AG04450 (cell line): ENCODE measurements at regions not wholly inside any gene's neighbourhood (a gene's known extent, or its start where the extent isn't known, plus 50 kb on each side); places are given as distances from the start of the nearest gene placed in this dataset.

Experiments
- CTCF ChIA-PET: fragments of 300-600, 350-600 bp; formaldehyde crosslinking; extraction: SDS; loops from one replicate; lab custom pipeline; 2022; ENCODE audit warnings: antibody characterized with exemption, inconsistent platforms; lab: Charles Lee
- POLR2A ChIA-PET: fragments of 350-600 bp; formaldehyde crosslinking; extraction: SDS; loops from one replicate; lab custom pipeline; 2021; ENCODE audit warnings: antibody characterized with exemption, inconsistent platforms; lab: Yijun Ruan, JAX
- DNase-seq: peaks from one replicate; pipeline ENCODE4 v3.0.0-alpha.2; 2011; ENCODE audit warnings: low read depth, low spot score
- H3K27ac ChIP-seq: one replicate; pipeline ENCODE4 v1.5.1; 2012; ENCODE audit warnings: low read depth, low read length, control low read depth
- H3K27me3 ChIP-seq: one replicate; pipeline ENCODE4 v1.6.0; 2012; ENCODE audit warnings: low read length; ENCODE audit not compliant: control insufficient read depth, insufficient read depth
- H3K4me3 ChIP-seq: 2 replicates; pipeline ENCODE4 v1.5.1; 2011; ENCODE audit warnings: mild to moderate bottlenecking, low read depth, low read length, control low read depth
- H3K9me3 ChIP-seq: 2 replicates; pipeline ENCODE4 v1.5.1; 2012; ENCODE audit warnings: low read length; ENCODE audit not compliant: control insufficient read depth, insufficient read depth
- CTCF ChIP-seq: IDR thresholded peaks from 2 replicates; pipeline ENCODE4 v1.5.1; 2011; ENCODE audit warnings: low read depth, low read length, control low read depth, inconsistent platforms

GRCh38 chr7:156002362-156003066, 190.3 kb upstream of the SHH start:
- peaks cover 78% of the 10 kb centered on the region for H3K9me3 ChIP-seq
- ChIA-PET CTCF (no interaction called here), POLR2A (no interaction called here)
- DNase-seq: no peak
- H3K4me3 ChIP-seq: no peak overlapping the region
- H3K27ac ChIP-seq: no peak overlapping the region
- no peak for TF ChIP-seq CTCF
- no peaks in the 10 kb centered on the region for H3K27me3 ChIP-seq

- Histone ChIP-seq H3K27me3 (no peaks in the 10 kb centered on the region), H3K4me3 (no peak overlapping the region), H3K27ac (no peak overlapping the region), H3K9me3 (peaks cover 82% of the 10 kb centered on the region)
- POLR2A ChIA-PET: no interaction called here
- no peak for DNase-seq
- TF ChIP-seq CTCF: no peak
- CTCF ChIA-PET: no interaction called here
These were observed 189.4 kb upstream of the SHH start for GRCh38 chr7:156001496-156002260.

- TF ChIP-seq CTCF: no peak
- H3K27ac ChIP-seq: no peak overlapping the region
- no peak for DNase-seq
- H3K4me3 ChIP-seq: no peak overlapping the region
- CTCF ChIA-PET: interaction anchor here (0.6 kb wide), 1 partner anchor 14 kb away, joined by 3 read pairs; no protein-coding TSS in a partner anchor
- H3K27me3 ChIP-seq: no peaks in the 10 kb centered on the region
- POLR2A ChIA-PET: no interaction called here
- H3K9me3 ChIP-seq: peaks cover 86% of the 10 kb centered on the region
These were observed 188.5 kb upstream of the SHH start for GRCh38 chr7:156000601-156001396.

- no peak for DNase-seq
- no peaks in the 10 kb centered on the region for H3K27me3 ChIP-seq
- POLR2A ChIA-PET: no interaction called here
These were observed 187.6 kb upstream of the SHH start for GRCh38 chr7:155999631-156000489.

More at GRCh38 chr7:155999631-156000489, 187.6 kb upstream of the SHH start:
- Histone ChIP-seq H3K27ac (no peak overlapping the region), H3K4me3 (no peak overlapping the region), H3K9me3 (peaks cover 83% of the 10 kb centered on the region)
- no peak for TF ChIP-seq CTCF
- CTCF ChIA-PET: no interaction called here
